Naive B cell (primary cell): ENCODE measurements at regions not wholly inside any gene's neighbourhood (a gene's known extent, or its start where the extent isn't known, plus 50 kb on each side); places are given as distances from the start of the nearest gene placed in this dataset.
"Not testable (repeated sequence)": the region's sequence is repeated elsewhere in the genome, so short reads cannot be mapped to it uniquely, and the experiment has no call there.

Source experiments
- ATAC-seq, 2 donors: fragments of 150-1000 bp; cut with Tn5 transposase; 2 replicates each; pipeline ENCODE4 v1.10.0; 2021; ENCODE audit warnings: low read depth in 2 of 2, mild to moderate bottlenecking in 2 of 2, moderate library complexity in 2 of 2
- DNase-seq: peaks from one replicate; pipeline ENCODE4 v3.0.0; 2022
- H3K27ac Mint-ChIP-seq, 6 donors: one replicate each; pipeline ENCODE4 v1.8.0; 2020 to 2022; ENCODE audit warnings: mild to moderate bottlenecking in 6 of 6, mixed read lengths in 6 of 6, moderate library complexity in 5 of 6, inconsistent platforms in 2 of 6
- H3K27me3 Mint-ChIP-seq, 3 donors: one replicate each; pipeline ENCODE4 v1.8.0; 2021 to 2022; ENCODE audit warnings: mixed read lengths in 3 of 3, mild to moderate bottlenecking in 1 of 3
- H3K36me3 Mint-ChIP-seq, 2 donors: one replicate each; pipeline ENCODE4 v1.8.0; 2020 to 2022; ENCODE audit warnings: mixed read lengths in 2 of 2, inconsistent platforms in 1 of 2, mild to moderate bottlenecking in 1 of 2
- H3K4me1 Mint-ChIP-seq, 3 donors: one replicate each; pipeline ENCODE4 v1.8.0; 2020 to 2022; ENCODE audit warnings: mixed read lengths in 3 of 3, inconsistent platforms in 1 of 3, mild to moderate bottlenecking in 1 of 3, moderate library complexity in 1 of 3
- H3K4me3 Mint-ChIP-seq, 8 donors: one replicate each; pipeline ENCODE4 v1.8.0; 2020 to 2022; ENCODE audit warnings: mild to moderate bottlenecking in 8 of 8, mixed read lengths in 8 of 8, moderate library complexity in 8 of 8, inconsistent platforms in 2 of 8
- H3K9me3 Mint-ChIP-seq, 7 donors: one replicate each; pipeline ENCODE4 v1.8.0; 2020 to 2022; ENCODE audit warnings: mixed read lengths in 7 of 7, mild to moderate bottlenecking in 5 of 7, inconsistent platforms in 2 of 7, moderate library complexity in 1 of 7

DNA sequence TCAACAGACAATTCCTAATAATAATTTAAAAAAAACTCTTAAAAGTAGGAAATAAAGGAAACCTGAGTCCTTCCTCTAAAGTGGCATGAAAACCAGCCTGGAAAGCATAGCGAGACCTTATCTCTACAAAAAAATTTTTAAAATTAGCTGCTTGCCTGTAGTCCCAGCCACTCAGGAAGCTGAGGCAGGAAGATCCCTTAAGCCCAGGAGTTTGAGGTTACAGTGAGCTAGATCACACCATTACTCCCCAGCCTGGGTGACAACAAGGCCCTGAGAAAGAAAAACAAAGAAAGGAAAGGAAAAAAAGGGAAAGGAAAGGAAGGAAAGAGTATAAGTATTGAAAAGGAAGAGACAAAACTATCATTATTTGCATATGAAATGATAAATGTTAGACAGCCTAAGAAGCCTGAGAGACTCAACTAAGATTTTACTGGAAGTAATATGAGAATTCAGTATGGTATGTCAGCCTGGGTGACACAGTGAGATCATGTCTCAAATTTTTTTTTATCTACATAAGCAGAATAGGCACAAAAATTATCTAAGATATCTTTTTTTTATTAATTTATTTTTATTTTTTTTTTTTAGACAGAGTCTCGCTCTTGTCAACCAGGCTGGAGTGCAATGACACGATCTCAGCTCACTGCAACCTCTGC lies 113.0 kb downstream of the GOSR1 start:
- no peaks in the 10 kb centered on the region for H3K4me1 Mint-ChIP-seq
- no peak overlapping the region for H3K4me3 Mint-ChIP-seq
- DNase-seq (no peak), ATAC-seq (no peak)
- H3K27ac Mint-ChIP-seq: peak overlapping the region in 3 of 6 donors; percentile 18 to 61 (median 59)
- peaks cover 0 to 7% (median 0%) of the 10 kb centered on the region in 3 donors for H3K27me3 Mint-ChIP-seq
- H3K9me3 Mint-ChIP-seq: peaks cover 0 to 7% (median 1%) of the 10 kb centered on the region in 7 donors
- peaks cover 0 to 2% of the 10 kb centered on the region in 2 donors for H3K36me3 Mint-ChIP-seq

DNA sequence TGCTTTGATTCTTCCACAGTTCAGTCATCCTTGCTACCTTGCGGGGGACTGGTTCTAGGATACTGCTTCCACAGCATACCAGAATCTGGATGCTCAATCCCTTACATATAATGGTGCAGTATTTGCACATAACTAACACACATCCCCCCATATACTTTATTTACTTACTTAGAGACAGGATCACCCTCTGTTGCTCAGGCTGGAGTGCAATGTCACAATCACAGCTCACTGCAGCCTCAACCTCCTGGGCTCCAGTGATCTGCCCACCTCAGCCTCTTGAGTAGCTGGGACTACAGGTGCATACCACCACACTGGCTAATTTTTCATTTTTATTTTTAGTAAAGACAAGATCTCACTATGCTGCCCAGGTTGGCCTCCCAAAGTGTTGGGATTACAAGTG lies 112.2 kb downstream of the GOSR1 start:
- Mint-ChIP-seq H3K27ac (no peak overlapping the region), H3K9me3 (peaks cover 0 to 5% (median 0%) of the 10 kb centered on the region in 7 donors), H3K36me3 (no peaks in the 10 kb centered on the region), H3K4me3 (no peak overlapping the region), H3K27me3 (peaks cover 0 to 7% (median 6%) of the 10 kb centered on the region in 3 donors), H3K4me1 (no peaks in the 10 kb centered on the region)
- DNase-seq (no peak), ATAC-seq (no peak)

DNA sequence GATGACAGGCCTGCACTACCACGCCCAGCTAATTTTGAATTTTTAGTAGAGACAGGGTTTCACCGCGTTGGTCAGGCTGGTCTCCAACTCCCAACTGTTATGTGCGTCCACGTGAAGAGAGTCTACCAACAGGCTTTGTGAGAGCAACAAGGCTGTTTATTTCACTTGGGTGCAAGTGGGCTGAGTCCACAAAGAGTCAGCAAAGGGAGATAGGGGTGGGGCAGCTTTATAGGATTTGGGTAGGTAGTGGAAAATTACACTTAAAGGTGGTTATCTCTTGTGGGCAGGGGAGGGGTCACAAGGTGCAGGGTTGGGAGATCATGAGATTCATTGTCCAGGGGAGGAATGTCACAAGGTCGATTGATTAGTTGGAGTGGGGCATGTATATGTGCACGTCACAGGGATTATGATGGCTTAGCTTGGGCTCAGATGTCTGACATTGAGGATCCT lies 111.6 kb downstream of the GOSR1 start:
- H3K36me3 Mint-ChIP-seq: no peaks in the 10 kb centered on the region
- no peak for ATAC-seq
- no peak overlapping the region for H3K4me3 Mint-ChIP-seq
- no peak for DNase-seq
- peaks cover 0 to 8% (median 7%) of the 10 kb centered on the region in 3 donors for H3K27me3 Mint-ChIP-seq
- peaks cover 0 to 2% (median 0%) of the 10 kb centered on the region in 7 donors for H3K9me3 Mint-ChIP-seq
- no peak overlapping the region for H3K27ac Mint-ChIP-seq
- H3K4me1 Mint-ChIP-seq: no peaks in the 10 kb centered on the region

DNA sequence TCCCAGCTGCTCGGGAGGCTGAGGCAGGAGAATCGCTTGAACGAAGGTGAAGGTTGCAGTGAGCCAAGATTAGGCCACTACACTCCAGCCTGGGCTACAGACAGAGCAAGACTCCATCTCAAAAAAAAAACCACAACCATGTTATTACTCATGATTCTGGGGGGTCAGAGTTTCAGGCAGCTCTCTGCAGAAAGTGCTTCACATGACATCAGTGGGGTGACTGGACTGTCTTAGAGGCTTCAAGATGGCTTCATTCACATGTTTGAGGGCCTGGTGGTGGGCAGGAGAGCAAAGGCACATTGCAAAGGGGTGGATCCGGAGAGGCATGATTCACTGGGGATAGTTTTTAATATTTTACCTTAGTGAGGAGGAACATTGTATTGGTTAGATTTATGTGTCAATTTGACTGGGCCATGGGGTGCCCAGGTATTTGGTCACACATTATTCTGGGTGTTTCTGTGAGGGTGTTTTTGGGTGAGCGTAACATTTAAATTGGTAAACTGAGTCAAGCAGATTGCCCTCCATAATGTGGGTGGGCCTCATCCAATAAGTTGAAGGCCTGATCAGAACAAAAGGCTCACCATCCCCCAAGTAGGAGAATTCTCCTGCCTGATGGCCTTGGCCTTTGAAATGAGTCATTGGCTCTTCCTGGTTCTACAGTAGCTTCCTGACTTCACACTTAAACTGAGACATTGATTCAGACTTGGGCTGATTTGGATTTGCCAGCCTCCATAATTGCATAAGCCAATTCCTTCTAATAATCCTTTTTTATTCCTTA lies 109.8 kb downstream of the GOSR1 start:
- Mint-ChIP-seq H3K4me3 (no peak overlapping the region), H3K36me3 (peaks cover 0 to 3% of the 10 kb centered on the region in 2 donors), H3K4me1 (no peaks in the 10 kb centered on the region), H3K27me3 (peaks cover 7 to 23% (median 12%) of the 10 kb centered on the region in 3 donors), H3K27ac (peak overlapping the region in 1 of 6 donors; percentile 33), H3K9me3 (peaks cover 0 to 2% (median 0%) of the 10 kb centered on the region in 7 donors)
- DNase-seq: no peak
- no peak for ATAC-seq

DNA sequence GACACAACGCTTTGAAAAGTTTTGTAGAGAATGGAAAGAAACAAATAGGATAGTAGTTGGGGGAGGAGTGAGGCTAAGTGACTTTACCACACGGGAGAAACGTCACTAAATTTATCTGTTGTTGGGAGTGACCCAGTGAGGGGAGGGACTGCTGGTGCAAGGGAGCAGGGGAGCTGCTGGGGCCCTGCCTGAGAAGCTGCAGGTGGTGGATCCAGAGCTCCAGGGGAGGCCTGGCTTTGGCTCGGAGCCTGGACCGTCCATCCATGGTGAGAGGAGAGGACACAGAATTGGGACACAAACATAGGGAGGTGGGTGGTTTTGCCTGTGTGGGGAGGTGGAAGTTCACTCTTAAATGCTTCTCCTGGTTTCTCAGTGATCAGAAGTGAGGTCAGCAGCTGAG lies 107.6 kb downstream of the GOSR1 start:
- peaks cover 0 to 5% of the 10 kb centered on the region in 2 donors for H3K36me3 Mint-ChIP-seq
- no peaks in the 10 kb centered on the region for H3K4me1 Mint-ChIP-seq
- no peak overlapping the region for H3K4me3 Mint-ChIP-seq
- DNase-seq (no peak), ATAC-seq (no peak)
- peak overlapping the region in 2 of 6 donors; percentile 14 to 51 for H3K27ac Mint-ChIP-seq
- peaks cover 0 to 2% (median 0%) of the 10 kb centered on the region in 7 donors for H3K9me3 Mint-ChIP-seq
- H3K27me3 Mint-ChIP-seq: peaks cover 7 to 27% (median 10%) of the 10 kb centered on the region in 3 donors

DNA sequence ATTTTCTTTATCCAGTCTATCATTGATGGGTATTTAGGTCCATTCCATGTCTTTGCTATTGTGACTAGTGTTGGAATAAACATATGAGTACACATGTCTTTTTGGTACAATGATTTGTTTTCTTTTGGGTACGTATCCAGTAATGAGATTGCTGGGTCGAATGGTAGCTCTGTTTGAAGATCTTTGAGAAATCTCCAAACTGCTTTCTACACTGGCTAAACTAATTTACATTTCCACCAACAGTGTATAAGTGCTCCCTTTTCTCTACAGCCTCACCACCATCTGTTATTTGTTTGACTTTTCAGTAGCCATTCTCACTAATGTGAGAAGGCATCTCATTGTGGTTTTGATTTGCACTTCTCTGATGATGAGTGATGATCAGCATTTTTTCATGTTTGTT lies 103.7 kb downstream of the GOSR1 start:
- peaks cover 7 to 35% (median 16%) of the 10 kb centered on the region in 3 donors for H3K27me3 Mint-ChIP-seq
- no peak for ATAC-seq
- no peaks in the 10 kb centered on the region for H3K9me3 Mint-ChIP-seq
- H3K4me3 Mint-ChIP-seq: no peak overlapping the region
- no peak for DNase-seq
- H3K36me3 Mint-ChIP-seq: peaks cover 0 to 5% of the 10 kb centered on the region in 2 donors
- H3K27ac Mint-ChIP-seq: no peak overlapping the region
- H3K4me1 Mint-ChIP-seq: no peaks in the 10 kb centered on the region

DNA sequence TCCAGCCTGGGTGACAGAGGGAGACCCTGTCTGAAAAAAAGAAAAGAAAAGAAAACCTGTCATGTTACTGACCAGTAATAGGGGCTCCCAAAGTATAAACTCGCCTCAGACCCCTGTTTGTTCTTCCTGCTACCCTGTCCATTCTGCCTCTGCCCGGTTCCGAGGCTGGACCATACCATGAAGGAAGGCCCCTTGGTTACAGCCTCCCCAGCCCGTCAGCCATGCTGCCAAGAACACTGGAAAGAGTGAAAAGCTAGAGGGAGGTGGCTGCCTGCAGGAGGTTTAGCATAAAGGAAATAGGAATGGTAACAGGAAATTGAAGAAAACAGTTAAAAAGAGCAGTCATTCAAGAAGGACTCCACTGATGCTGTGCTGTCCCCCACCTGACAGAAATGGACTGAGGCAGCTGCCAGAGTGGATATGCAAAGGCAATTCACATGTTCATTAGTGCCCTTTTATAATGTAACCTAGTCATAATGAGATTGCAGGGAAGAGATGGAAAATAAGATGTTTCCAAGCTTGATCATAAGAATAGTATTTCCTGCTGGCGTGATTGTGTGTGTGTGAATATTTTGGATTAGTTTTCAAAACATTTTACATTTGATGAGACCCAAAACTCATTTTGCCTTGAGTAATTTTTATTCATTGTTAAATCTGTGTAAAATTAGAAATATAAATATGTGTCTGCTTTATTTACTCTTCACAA lies 102.6 kb downstream of the GOSR1 start:
- no peak overlapping the region for H3K27ac Mint-ChIP-seq
- ATAC-seq: no peak
- DNase-seq: no peak
- peaks cover 7 to 32% (median 18%) of the 10 kb centered on the region in 3 donors for H3K27me3 Mint-ChIP-seq
- no peaks in the 10 kb centered on the region for H3K4me1 Mint-ChIP-seq
- H3K9me3 Mint-ChIP-seq: no peaks in the 10 kb centered on the region
- no peak overlapping the region for H3K4me3 Mint-ChIP-seq
- peaks cover 0 to 5% of the 10 kb centered on the region in 2 donors for H3K36me3 Mint-ChIP-seq

DNA sequence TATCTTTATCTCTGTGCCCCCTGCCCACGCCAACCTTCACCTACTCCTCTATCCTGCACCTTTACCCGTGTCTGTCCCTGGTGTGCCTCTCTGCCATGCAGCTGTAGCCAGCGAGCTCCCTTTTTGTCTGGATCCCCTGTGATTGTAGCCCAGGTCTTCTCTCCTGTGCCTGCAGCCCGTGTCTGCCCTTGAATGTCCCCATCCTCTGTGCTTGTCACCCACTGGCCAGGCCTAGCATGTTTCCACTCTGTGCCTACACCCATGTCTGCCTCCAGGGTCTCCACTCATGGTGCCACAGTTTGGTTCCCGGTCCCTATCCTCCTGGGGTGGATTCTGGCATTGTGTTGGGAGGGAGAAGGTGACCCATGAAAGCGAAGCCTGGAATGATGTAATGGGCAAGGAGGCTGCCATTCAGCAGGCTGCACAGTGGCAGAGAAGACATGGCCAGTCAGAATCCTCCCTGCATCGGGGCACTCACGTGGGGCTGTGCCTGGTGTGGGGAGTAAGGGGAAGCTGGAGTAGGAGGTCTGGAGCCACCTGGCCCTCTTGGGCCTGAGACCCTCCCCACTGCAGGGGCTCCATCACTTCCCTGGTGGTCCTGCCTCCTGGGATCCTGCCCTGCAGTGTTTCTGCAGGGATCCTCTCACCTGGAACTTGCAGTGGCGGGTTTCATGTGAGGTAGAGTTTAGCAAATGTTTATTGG lies 101.0 kb downstream of the GOSR1 start:
- H3K9me3 Mint-ChIP-seq, ATAC-seq, DNase-seq, H3K4me1 Mint-ChIP-seq, H3K36me3 Mint-ChIP-seq: not testable (repeated sequence)
- Mint-ChIP-seq H3K27me3 (peaks cover 4 to 26% (median 18%) of the 10 kb centered on the region in 3 donors), H3K4me3 (peak overlapping the region in 3 of 8 donors; percentile 19 to 74 (median 58)), H3K27ac (peak overlapping the region in 3 of 6 donors; percentile 22 to 76 (median 34))
